GM19043 (cell line): ENCODE measurements at regions not wholly inside any gene's neighbourhood (a gene's known extent, or its start where the extent isn't known, plus 50 kb on each side); places are given as distances from the start of the nearest gene placed in this dataset.

ENCODE experiments used
- ATAC-seq: cut with Tn5 transposase; IDR thresholded peaks from one replicate; pipeline ENCODE4 v1.9.1; 2021; ENCODE audit warnings: low read depth; ENCODE audit not compliant: unreplicated experiment

GRCh38 chr4:22233230-22233629, 282.6 kb downstream of the ADGRA3 start:
- no peak for ATAC-seq

GRCh38 chr4:22220965-22221364, 272.4 kb upstream of the KCNIP4 start:
- no peak for ATAC-seq

GRCh38 chr4:22217480-22217879, 268.9 kb upstream of the KCNIP4 start:
- ATAC-seq = no peak

GRCh38 chr4:22216278-22216677, 267.7 kb upstream of the KCNIP4 start:
- no peak for ATAC-seq

- no peak for ATAC-seq
These were observed 266.5 kb upstream of the KCNIP4 start for GRCh38 chr4:22215084-22215483.

GRCh38 chr4:22203711-22204011, 255.1 kb upstream of the KCNIP4 start:
- ATAC-seq = no peak

DNA sequence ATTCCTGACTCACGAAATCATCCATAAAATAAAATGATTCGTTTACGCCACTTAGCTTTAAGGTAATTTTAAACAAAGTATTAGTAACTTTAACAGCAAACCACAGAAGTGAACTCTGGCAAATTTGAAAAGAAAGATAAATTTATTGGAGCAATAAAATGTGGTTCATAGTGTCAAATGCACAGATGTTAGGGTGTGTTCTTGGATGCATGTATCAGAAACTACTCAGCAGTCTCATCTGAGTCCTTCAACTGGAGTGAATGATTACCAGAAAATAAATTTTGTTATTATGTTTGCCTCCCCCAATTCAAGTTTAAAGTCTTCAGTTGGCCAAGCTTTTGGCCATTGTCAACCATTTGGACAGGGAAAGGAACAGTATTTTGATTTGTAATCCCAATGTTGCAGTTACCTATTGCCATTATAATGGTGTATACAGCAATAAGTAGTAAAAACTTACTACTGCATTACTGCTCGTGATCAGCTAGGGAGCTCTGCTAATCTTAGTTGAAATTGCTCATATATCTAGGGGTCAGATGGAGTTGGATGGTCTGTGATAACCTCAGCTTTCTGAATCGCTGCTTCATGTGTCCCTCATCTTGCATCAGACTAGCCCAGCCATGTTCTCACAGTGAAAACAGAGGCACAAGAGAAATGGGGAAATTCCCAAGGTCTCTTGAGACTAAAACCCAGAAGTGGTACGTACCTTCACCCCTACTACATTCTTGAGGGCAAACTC, 254.6 kb upstream of the KCNIP4 start:
- ATAC-seq = no peak

DNA sequence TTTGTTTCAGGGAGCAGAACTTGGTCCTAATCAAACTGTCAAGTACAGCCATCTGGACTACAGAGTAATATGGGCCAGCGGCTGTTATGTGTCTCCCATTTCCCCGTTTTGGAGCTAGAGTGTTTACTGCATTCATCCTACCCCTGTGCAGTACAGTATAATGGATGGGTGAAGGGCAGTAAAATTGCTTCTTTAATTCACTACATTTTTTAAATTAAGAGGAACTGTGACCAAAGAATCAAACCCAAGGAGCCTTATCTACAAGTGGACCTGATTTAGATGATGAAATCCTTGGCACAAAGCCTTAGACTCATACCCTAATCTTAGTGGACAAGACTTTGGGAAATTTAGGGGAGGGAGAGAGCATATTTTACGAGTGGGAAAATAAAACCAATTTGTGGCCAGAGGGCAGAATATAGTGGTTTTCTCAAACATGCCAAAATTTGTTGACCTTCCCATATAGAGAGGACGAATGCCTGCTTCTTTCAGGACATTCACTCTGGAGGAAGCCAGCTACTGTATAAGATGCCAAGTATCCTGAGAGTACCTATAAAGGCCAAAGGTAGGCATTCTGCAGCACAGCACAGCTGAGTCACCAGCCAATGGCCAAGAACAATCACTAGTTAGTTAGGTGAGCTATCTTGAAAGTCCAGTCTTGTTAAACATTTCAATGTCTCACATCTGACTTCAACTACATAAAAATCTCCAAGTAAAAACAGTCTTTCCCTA, 253.8 kb upstream of the KCNIP4 start:
- no peak for ATAC-seq

DNA sequence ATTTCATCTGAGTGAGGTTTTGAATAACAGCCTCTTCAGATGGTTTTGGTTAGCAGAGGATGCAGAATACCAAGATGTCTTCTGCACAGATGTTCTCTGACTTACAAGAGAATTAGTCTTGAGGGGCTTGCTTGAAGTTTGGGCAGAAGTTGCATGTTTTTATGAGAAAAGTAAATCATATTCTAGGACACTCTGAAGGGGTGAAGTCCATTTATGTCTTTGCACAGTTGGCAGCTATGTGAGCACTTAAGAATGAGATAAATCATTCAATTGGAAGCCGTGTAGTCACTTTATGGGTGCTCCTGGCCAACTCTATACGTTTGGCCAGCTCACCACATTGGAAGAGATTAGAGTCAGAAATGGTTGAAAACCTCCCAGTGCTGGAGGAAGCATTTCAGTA, 252.7 kb upstream of the KCNIP4 start:
- ATAC-seq = no peak

DNA sequence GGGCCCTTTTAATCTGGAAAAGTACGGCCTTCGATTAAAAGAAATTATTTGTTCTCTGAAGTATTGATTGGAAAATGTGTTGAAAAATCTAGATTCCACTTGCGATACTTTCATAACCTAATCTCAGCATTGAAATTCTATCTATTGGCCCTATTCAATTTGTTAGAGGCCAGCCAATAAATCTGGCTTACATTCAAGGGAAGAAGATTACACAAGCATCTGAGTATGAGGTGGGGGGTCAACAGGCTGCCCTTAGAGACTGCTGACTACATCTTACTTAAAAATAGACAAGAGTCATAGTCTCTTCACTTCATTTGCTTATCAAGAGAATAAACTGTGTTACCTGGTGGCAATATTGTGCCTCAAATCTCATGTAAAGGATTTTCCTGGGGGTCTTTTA, 248.0 kb upstream of the KCNIP4 start:
- no peak for ATAC-seq

DNA sequence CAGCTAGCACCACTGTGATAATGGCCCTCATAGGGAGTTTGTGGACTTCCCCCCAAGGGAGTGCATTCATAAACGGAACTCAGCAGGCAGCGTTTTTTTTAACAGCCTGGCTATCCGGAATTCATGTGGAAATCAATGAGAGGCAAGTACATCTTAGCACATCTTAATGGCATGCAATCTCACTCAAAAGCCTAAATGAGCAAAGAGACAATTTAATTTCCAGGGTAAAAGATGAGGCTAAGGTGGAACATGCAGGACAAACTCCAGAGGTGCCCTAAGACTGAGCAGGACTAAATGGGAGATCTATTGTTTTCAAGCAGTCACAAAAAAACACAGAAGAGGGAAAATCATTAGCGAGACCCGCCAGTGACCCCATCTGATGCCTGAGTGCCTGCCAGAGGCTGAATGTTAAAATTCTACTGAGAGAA, 243.5 kb upstream of the KCNIP4 start:
- no peak for ATAC-seq

GRCh38 chr4:22191565-22191964, 243.0 kb upstream of the KCNIP4 start:
- ATAC-seq = no peak

- ATAC-seq = no peak
These were observed 242.3 kb upstream of the KCNIP4 start for GRCh38 chr4:22190855-22191254.

DNA sequence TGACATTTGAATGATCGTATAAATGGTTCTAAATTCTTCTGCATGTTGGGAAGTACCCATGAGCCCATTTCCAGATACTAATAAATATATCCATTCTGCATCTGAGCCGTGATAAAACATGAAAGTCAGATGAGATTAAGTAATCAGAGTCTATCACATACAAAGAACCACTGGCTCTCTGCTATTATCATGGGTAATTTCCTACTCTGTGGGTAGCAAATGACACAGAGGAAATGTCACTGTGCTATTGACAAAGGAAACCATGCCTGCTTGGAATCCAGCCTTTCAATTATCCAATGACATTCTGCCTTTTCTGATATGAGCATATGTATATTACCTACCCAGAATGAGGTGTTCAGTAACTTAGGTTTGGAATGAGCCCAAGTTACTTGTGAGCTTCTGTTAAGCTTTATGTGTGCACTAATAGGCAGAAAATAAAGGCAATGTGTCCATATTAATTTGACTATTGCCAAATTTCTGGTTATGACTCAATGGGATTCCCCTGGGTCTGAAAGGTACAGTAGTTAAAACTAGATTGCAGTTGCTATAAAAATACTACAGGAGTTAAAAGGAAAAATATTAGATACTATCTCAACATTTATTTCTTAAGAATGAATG, 238.7 kb upstream of the KCNIP4 start:
- no peak for ATAC-seq

- ATAC-seq = no peak
These were observed 233.2 kb upstream of the KCNIP4 start for GRCh38 chr4:22181736-22182135.

DNA sequence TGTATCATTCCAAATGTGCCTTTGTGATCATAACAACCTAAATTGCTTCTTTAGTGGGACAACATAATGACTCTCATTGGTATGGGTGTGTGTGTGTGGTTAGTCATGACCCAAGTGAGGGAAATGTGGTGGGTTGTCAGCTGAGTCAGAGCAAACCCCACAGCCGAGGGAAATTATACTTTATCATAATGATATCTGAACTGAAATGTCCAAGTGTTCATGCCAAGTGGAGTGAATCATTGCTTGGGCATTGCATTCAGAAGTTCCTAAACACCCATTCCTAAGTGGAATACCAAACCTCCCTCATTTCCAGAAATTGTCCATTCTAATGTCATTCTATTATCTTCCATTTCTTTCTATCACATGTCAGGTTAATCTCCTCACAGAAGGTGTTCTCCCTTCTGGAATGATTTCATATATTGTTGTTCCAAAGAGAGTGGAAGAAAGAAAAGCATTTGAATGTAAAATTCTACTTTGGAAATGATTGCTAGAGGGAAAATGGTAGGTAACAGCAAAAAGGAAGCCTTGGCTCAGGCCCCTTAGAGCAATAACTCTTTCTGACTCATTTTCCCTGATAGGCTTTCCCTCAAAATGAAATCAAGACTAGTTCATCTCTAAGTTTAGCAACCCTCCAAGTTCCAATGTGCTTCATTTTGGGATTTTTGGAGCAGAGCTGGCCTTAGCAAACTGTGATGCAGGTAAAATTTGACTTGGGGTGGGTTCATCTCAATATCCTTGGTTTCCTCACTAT, 230.7 kb upstream of the KCNIP4 start:
- no peak for ATAC-seq

- ATAC-seq = no peak
These were observed 226.1 kb upstream of the KCNIP4 start for GRCh38 chr4:22174640-22175039.

DNA sequence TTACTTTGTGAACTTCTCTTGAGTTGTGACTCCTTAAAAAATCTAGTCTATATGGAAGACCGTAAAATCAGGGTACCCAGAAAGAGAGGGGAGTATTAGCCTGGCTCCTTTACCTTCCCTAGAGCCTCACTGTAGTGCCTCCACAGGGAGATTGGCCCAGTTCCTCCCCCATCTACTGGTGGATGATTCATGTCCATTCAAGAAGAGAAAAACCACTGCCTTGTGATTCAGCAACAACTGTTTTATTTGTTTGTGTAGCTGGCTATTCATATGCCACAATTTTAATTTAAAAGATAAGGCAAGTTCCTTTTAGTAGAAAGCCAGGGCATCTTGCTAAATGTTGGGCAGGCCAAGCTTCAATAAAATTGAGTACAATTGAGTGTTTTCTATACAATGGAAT, 221.8 kb upstream of the KCNIP4 start:
- ATAC-seq = no peak

GRCh38 chr4:22167201-22167600, 218.6 kb upstream of the KCNIP4 start:
- ATAC-seq = no peak

- ATAC-seq = no peak
These were observed 213.9 kb upstream of the KCNIP4 start for GRCh38 chr4:22162454-22162853.

GRCh38 chr4:22130741-22131140, 182.2 kb upstream of the KCNIP4 start:
- ATAC-seq = no peak
